Prostate gland (tissue), 2 donors: ENCODE measurements at regions not wholly inside any gene's neighbourhood (a gene's known extent, or its start where the extent isn't known, plus 50 kb on each side); places are given as distances from the start of the nearest gene placed in this dataset.
"Not testable (repeated sequence)": the region's sequence is repeated elsewhere in the genome, so short reads cannot be mapped to it uniquely, and the experiment has no call there.

ENCODE experiments used
- CTCF ChIP-seq, 4 experiments: fragments of 200-600 bp in 2 of 4; fragments of 450-650 bp in 2 of 4; sonication (generic) in 2 of 4; IDR thresholded peaks; 1 replicate in 3 of 4; 2 replicates in 1 of 4; pipeline ENCODE4 v1.5.1; 2016 to 2019; ENCODE audit warnings: antibody characterized with exemption in 4 of 4, mild to moderate bottlenecking in 2 of 4, moderate library complexity in 2 of 4
- POLR2A ChIP-seq: fragments of 450-650 bp; IDR thresholded peaks from one replicate; pipeline ENCODE4 v1.6.1; 2016; ENCODE audit warnings: antibody characterized with exemption, mild to moderate bottlenecking
- POLR2AphosphoS5 ChIP-seq: sonication (generic); formaldehyde crosslinking; IDR thresholded peaks from one replicate; pipeline ENCODE4 v1.6.1; 2017; ENCODE audit warnings: antibody characterized with exemption

GRCh38 chr12:47306773-47307679, 227.3 kb upstream of the AMIGO2 start:
- not testable (repeated sequence) for TF ChIP-seq POLR2AphosphoS5; CTCF (IDR thresholded peaks at IDR 0.05); POLR2A
